IPS-NIHi11 (cell line): ENCODE measurements at regions not wholly inside any gene's neighbourhood (a gene's known extent, or its start where the extent isn't known, plus 50 kb on each side); places are given as distances from the start of the nearest gene placed in this dataset.
A peak's percentile ranks its signal among the peaks of the same experiment; 100 is the strongest.
"Not testable (repeated sequence)": the region's sequence is repeated elsewhere in the genome, so short reads cannot be mapped to it uniquely, and the experiment has no call there.

Experiments used
- DNase-seq: peaks from one replicate; pipeline ENCODE4 v3.0.0; 2012; ENCODE audit warnings: mixed read lengths, low spot score

GRCh38 chr7:142603870-142604448, 145.3 kb upstream of the PRSS1 start:
- DNase-seq: peak; percentile 74

DNA sequence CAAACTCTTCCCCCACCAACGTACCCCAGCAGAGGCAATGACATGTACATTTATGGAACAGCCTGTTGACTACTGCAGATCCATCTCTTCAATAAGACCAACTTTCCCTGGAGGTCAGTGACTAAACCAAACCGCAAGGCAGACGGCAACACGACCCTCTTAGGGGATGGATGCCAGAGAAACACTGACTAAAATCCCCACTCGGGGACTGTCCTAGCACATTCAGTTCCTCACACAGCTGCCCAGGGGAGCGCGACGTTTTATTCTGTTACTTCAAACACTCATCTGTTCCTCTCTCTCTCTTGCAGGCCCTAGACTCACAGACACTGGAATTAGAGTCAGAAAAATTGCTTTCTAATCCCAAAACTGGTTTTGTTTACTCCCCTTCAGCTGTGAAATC, 146.5 kb upstream of the PRSS1 start:
- no peak for DNase-seq

DNA sequence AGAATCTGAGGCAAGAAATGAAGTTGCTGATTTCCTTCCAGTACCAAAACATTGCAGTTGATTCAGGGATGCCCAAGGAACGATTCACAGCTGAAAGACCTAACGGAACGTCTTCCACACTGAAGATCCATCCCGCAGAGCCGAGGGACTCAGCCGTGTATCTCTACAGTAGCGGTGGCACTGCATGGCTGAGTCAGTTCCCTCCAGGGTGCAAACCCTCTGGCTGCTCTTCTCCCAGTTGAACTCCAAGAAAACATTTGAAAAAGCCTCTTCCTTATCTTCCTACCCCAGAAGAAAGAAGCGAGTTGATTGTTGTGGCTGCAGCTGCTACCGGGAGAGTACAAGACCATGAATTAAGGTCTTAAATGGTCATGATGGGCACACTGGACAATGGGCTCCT, 147.1 kb upstream of the PRSS1 start:
- DNase-seq: no peak

- no peak for DNase-seq
Measured at GRCh38 chr7:142598297-142598696, 151.0 kb upstream of the PRSS1 start.

DNA sequence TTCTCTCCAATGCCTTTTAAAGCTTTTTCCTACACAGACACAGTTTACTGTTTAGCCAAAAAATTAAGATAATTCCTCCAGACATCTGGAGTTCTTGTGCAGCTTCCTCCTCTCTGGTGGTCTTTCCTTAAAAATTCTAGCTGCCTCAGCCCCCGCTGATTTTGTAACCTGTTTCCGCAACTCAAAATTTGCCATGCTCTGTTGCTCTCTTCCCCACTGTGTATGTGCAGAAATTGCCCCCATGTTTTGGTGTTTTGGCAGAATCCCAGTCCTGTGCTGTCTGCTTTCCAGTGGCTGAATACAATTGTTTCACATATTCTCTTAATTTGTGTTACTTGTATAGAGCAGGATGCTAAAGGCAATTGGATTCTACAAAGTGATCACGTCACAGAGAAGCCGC, 151.7 kb upstream of the PRSS1 start:
- DNase-seq: no peak

GRCh38 chr7:142595816-142596516, 153.3 kb upstream of the PRSS1 start:
- DNase-seq: no peak

- DNase-seq: no peak
Measured at GRCh38 chr7:142594078-142594477, 155.2 kb upstream of the PRSS1 start.

- DNase-seq: no peak
Measured at GRCh38 chr7:142593106-142593505, 156.2 kb upstream of the PRSS1 start.

GRCh38 chr7:142592664-142593063, 156.6 kb upstream of the PRSS1 start:
- no peak for DNase-seq

DNA sequence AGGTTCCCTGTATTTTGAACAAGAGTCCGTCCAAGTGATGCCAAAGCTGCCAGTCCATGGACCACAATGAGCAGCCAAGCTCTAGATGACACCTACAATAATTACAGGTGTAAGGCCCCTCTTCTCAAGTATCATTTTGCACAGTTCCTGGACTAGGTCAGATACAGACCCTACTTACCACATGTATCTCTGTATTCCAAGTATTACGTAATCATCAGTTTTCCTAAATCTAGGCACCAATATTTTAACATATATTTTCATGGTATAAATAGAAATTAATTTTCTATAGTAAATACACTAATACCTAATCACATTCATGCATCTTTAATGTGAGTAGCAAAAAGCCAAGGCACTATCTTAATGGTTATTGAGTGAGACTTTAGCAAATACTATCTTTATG, 157.0 kb upstream of the PRSS1 start:
- DNase-seq: no peak

DNA sequence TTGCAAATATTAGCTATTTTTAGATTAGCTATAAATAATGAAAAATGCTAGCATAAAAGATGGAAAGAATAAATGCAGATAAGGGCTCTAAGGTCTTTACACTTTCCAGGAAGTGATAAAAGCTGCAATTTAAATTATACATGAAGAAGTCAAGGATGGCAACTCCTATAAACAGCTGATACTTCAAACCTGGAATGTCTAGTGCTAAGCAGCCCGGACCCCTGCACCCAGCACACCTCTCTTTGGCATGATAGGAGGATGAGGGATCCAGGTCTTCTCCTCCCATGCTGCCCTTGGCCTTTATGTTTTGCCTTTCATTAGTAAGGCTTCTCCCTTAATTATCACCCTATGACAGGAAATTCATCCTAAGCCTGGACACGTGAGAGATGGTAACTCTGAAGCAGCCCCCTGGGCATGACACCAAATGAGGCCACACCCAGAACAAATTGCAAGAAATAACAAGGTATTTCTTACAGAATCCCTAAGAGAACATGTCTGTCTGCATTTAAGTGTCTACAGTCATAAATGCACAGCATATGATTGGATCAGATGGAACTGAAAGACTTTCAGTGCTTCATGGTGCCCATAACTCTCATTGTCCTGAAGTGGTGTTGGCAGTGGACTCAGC, 158.3 kb upstream of the PRSS1 start:
- DNase-seq: no peak

GRCh38 chr7:142590077-142590476, 159.2 kb upstream of the PRSS1 start:
- DNase-seq: no peak

DNA sequence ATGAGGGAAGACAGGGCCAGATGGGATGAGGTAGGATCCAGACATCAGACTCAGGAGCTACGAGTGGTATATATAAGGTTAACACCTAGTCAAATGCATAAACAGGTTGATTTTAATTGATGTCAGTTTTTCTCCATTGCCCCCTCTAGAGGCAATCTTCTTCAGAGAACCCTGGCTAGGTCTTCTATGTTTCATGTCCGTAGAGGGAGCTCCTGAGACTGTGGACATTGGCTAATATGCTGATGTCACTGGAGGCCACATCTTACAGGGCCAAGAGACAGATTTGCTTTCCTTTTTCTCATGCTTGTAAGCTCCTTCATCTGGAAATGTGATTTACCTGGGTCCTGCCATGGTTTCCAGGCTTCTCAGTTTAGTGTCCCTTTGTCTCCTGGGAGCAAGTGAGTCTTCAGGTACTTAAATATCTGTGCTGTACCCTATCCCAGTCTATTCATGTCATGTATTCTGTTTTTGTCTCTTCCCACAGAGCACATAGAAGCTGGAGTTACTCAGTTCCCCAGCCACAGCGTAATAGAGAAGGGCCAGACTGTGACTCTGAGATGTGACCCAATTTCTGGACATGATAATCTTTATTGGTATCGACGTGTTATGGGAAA, 161.6 kb upstream of the PRSS1 start:
- peak; percentile 72 for DNase-seq

GRCh38 chr7:142586611-142587010, 162.7 kb upstream of the PRSS1 start:
- DNase-seq: no peak

DNA sequence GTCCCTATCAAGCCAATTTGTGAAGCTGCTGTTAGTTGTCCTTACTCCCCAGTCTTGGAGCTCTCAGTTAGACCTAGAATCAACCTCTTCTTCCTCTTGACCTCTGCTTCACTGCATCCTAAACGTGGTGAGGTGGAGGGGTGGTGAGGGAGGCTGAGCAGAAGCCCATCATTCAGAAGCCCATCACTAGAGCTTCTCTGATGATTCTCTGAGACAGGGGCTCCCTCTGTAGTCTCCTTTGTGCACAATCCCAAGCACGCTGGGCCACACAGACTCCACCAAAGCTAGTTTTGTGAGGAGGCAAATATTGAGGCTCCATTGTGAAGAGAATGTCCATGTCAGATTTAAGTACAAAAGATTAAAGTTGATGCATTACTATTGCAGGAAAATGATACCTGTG, 163.8 kb upstream of the PRSS1 start:
- DNase-seq: no peak

DNA sequence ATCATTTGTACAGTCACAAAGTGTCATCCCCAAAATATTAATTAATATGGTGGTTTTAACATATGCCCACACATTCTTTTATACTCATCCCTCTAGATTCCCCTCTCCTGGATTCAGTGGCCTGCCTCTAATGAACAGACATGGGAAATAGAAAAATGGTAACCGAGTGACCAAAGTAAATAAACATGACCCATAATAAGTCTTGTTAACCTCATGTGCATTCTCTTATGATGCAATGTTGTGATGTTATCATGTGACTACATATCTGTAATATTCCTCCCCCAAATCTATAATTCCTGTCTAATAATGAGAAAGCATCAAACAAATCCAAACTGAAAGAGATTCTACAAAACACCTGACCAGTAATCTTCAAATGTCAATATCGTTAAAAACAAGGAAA, 164.5 kb upstream of the PRSS1 start:
- DNase-seq: no peak

GRCh38 chr7:142583446-142583845, 165.8 kb upstream of the PRSS1 start:
- DNase-seq: peak; percentile 43

DNA sequence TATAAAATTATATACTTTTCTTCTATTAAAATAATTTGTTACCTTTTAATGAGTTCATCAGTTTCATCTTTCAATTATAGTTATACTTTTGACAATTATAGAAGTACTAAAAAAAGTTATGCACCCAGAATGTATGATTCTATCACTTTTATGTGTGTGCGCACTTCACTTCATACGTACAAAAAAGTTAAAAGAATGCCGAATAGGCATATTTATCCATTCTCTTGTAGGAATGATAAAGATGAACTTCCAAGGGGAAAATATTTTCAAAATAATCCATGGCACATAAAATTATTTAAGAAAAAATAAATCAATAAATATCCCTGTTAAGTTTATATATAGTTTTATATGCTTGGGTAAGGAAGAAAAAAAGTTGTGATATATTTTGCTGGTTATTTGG, 166.9 kb upstream of the PRSS1 start:
- DNase-seq: no peak

DNA sequence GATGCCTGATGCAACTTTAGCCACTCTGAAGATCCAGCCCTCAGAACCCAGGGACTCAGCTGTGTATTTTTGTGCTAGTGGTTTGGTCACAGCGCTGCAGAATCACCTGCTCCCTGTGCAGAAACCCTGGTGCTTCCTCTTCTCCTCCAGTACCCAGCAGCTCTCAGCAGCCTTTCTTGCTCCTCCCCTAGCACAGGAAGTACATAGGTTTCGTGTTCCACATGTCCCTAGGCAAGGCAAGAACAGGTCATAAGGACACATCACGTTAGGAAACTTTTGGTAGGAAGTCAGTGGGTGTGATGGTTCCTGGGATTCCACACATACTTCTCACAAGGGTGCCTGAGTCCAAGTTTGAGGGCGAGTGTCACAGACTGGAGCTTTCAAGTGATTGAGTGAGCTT, 167.9 kb upstream of the PRSS1 start:
- DNase-seq: no peak

DNA sequence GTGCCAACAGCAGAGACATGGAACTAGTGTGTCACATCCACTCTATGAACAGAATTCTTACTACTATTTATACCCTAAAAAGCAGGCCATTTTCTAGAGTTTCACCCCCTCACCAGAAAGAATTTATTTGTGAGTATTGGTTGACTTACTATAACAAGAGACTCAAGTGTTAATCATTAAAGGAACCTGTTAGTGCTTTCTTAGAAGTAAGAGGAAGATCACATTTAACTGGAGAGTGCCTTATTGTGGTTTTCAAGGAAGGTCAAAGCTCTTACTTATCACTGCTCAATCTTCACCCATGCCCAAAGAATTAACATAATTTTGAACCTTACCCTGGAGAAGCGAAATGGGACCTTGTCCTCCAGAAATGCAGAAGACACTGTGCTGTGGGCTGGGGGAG, 169.3 kb upstream of the PRSS1 start:
- no peak for DNase-seq

- not testable (repeated sequence) for DNase-seq
Measured at GRCh38 chr7:142575351-142575750, 173.9 kb upstream of the PRSS1 start.

DNA sequence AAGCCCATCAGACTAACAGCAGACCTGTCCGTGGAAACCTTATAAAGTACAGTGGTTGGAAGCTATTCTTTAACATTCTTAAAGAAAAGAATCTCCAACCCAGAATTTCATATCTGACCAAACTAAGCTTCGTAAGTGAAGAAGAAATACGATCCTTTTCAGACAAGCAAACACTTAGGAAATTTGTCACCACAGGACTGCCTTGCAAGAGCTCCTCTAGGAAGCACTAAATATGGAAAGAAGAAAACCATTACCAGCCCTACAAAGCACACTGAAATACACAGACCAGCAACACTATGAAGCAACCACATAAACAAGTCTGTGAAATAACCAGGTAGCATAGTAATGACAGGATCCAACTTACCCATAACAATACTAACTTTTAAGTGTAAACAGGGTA, 177.7 kb upstream of the PRSS1 start:
- DNase-seq: no peak

DNA sequence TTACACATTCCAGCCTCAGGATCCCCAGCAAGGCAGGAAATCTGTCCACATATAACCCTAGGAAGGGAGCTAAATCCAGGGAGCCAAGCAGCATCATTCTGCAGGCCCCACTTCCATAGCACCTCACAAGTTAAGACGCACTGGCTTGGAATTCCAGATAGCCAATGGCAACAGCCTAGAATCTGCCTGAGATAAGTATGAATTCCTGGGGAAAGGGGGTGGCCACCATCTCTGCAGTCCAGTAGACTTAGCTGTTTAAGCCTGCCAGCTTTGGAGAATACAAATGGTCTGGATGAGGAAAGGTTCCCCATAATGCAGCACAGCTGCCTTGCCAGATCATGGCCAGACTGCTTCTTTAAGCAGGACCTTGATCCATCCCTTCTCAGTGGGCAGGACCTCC, 179.4 kb upstream of the PRSS1 start:
- no peak for DNase-seq
